ENCODE measurements at regions not wholly inside any gene's neighbourhood (a gene's known extent, or its start where the extent isn't known, plus 50 kb on each side); places are given as distances from the start of the nearest gene placed in this dataset.

GRCh38 chr5:98436667-98437066 is 336.8 kb upstream of the RGMB start:
- Histone ChIP-seq H3K14ac (ENCODE audit: insufficient read length) (no peak overlapping the region), H3K4me2 (ENCODE audit: insufficient read depth in 1 of 2, low read depth in 2 of 2, low read length in 2 of 2) (no peak overlapping the region), H3K23ac (ENCODE audit: insufficient read length) (no peak overlapping the region), H2AK5ac (ENCODE audit: low read depth, low read length) (no peak overlapping the region), H3K79me2 (ENCODE audit: control insufficient read depth in 1 of 2, insufficient read depth in 2 of 2, low read length in 2 of 2) (no peaks in the 10 kb centered on the region), H4K20me1 (replicated peaks in 1 of 2; ENCODE audit: control insufficient read depth in 1 of 2, insufficient read depth in 2 of 2, low read length in 2 of 2) (no peaks in the 10 kb centered on the region), H3K36me3 (ENCODE audit: control insufficient read depth in 2 of 4, insufficient read depth in 4 of 4, low read length in 3 of 4) (peaks cover 0 to 3% (median 0%) of the 10 kb centered on the region in 4 experiments; a peak in 2 of 8 replicates), H3K27ac (ENCODE audit: low read depth, low read length) (no peak overlapping the region), H3K27me3 (replicated peaks in 1 of 4; ENCODE audit: control insufficient read depth in 3 of 4, extremely low read depth in 1 of 4, insufficient read depth in 3 of 4, low read length in 3 of 4) (no peaks in the 10 kb centered on the region), H3K56ac (replicated peaks; ENCODE audit: insufficient read length, low read depth, low read length) (no peak overlapping the region), H3K4ac (replicated peaks; ENCODE audit: insufficient read length, low read depth, low read length) (no peak overlapping the region), H2AFZ (ENCODE audit: low read length) (no peak overlapping the region), H2BK20ac (ENCODE audit: low read length) (no peak overlapping the region), H3K79me1 (ENCODE audit: low read depth, low read length) (no peaks in the 10 kb centered on the region), H3K9me3 (ENCODE audit: insufficient read depth in 2 of 2, low read depth in 1 of 2, low read length in 1 of 2) (peaks cover 19 to 25% of the 10 kb centered on the region in 2 experiments), H3K23me2 (ENCODE audit: low read depth, low read length) (peaks cover 2% of the 10 kb centered on the region; the same call in 1 of the 2 replicates), H3K4me3 (ENCODE audit: extremely low read depth in 1 of 4, insufficient read depth in 2 of 4, low read depth in 3 of 4, low read length in 4 of 4) (no peak overlapping the region), H3K18ac (ENCODE audit: extremely low read depth, low read length) (no peak overlapping the region), H4K91ac (replicated peaks; ENCODE audit: insufficient read length, low read length) (no peak overlapping the region), H2BK15ac (ENCODE audit: low read length) (no peak overlapping the region), H4K8ac (ENCODE audit: extremely low read depth, insufficient read depth, low read length) (no peak overlapping the region), H3K4me1 (replicated peaks in 1 of 4; ENCODE audit: control insufficient read depth in 3 of 4, insufficient read depth in 4 of 4, low read length in 3 of 4) (peaks cover 5 to 9% (median 6%) of the 10 kb centered on the region in 4 experiments; a peak in 6 of 7 replicates), H2BK12ac (ENCODE audit: low read depth, low read length) (no peak overlapping the region), H2BK5ac (ENCODE audit: low read depth, low read length) (no peak overlapping the region), H4K5ac (ENCODE audit: insufficient read length, low read depth, low read length) (no peak overlapping the region), H3K9ac (replicated peaks in 1 of 4; ENCODE audit: extremely low read depth in 1 of 4, low read depth in 3 of 4, low read length in 3 of 4) (no peak overlapping the region), H2BK120ac (replicated peaks; ENCODE audit: low read depth, low read length) (no peak overlapping the region)
- FAIRE-seq (no peak), DNase-seq (ENCODE audit: low read depth in 1 of 2, low spot score in 2 of 2) (no peak)
- no peak for TF ChIP-seq SIN3A (conservative IDR thresholded peaks at IDR 0.05 in 1 of 2, IDR thresholded peaks at IDR 0.05 in 1 of 2; ENCODE audit: low read depth in 1 of 2, low read length in 2 of 2)
- no peak for TF ChIP-seq CBX5 (IDR thresholded peaks at IDR 0.05; ENCODE audit: low read depth, low read length)
- 100% methylated on average over 3 of the region's 3 CpGs; no CpG with 5 or more reads in 1 of the 2 experiments for WGBS, 2 experiments (ENCODE audit: extremely low coverage in 1 of 2, insufficient coverage in 1 of 2, insufficient read length in 1 of 2, insufficient replicate concordance in 2 of 2, low coverage in 1 of 2, low lambda C conversion rate in 2 of 2, missing lambda C conversion rate in 1 of 2)
- CTCF ChIA-PET (ENCODE audit: partially characterized antibody), result no interaction called here
- POLR2A ChIA-PET (ENCODE audit: partially characterized antibody), result no interaction called here

Data from H1 (cell line).